Activated T-cell treated with anti-CD3 and anti-CD28 coated beads, Interleukin-2, amount 50 U/mL, for 72 hours (primary cell): ENCODE measurements at regions not wholly inside any gene's neighbourhood (a gene's known extent, or its start where the extent isn't known, plus 50 kb on each side); places are given as distances from the start of the nearest gene placed in this dataset.
A peak's percentile ranks its signal among the peaks of the same experiment; 100 is the strongest.

Source experiments
- ATAC-seq, 2 donors: fragments of 150-1000 bp; cut with Tn5 transposase; replicated peaks in 1 of 2; 2 replicates each; pipeline ENCODE4 v1.10.0; 2021; ENCODE audit warnings: moderate library complexity in 2 of 2, mild to moderate bottlenecking in 1 of 2
- DNase-seq, 2 donors: peaks; one replicate each; pipeline ENCODE4 v3.0.0; 2021 to 2022; ENCODE audit warnings: mixed read lengths in 1 of 2
- H3K27ac Mint-ChIP-seq: one replicate; pipeline ENCODE4 v1.8.0; 2022; ENCODE audit warnings: mild to moderate bottlenecking, moderate library complexity, mixed read lengths
- H3K27me3 Mint-ChIP-seq: one replicate; pipeline ENCODE4 v1.8.0; 2022; ENCODE audit warnings: low read depth, mixed read lengths
- H3K36me3 Mint-ChIP-seq, 2 donors: one replicate each; pipeline ENCODE4 v1.8.0; 2022; ENCODE audit warnings: mixed read lengths in 2 of 2, mild to moderate bottlenecking in 1 of 2; ENCODE audit not compliant: insufficient read depth in 2 of 2
- H3K4me1 Mint-ChIP-seq: one replicate; pipeline ENCODE4 v1.8.0; 2022; ENCODE audit warnings: low read depth, mixed read lengths
- H3K4me3 Mint-ChIP-seq, 2 donors: one replicate each; pipeline ENCODE4 v1.8.0; 2022; ENCODE audit warnings: mild to moderate bottlenecking in 2 of 2, mixed read lengths in 2 of 2, moderate library complexity in 2 of 2
- H3K9me3 Mint-ChIP-seq, 2 donors: one replicate each; pipeline ENCODE4 v1.8.0; 2022; ENCODE audit warnings: mixed read lengths in 2 of 2

GRCh38 chr3:29079358-29079757 is 201.5 kb upstream of the RBMS3 start:
- Mint-ChIP-seq H3K27me3 (no peaks in the 10 kb centered on the region), H3K4me1 (no peaks in the 10 kb centered on the region), H3K36me3 (no peaks in the 10 kb centered on the region), H3K4me3 (no peak overlapping the region), H3K9me3 (peaks cover 2 to 7% of the 10 kb centered on the region in 2 donors), H3K27ac (no peak overlapping the region)
- DNase-seq = no peak
- no peak for ATAC-seq

- Mint-ChIP-seq H3K4me3 (no peak overlapping the region), H3K27me3 (peaks cover 5% of the 10 kb centered on the region), H3K27ac (no peak overlapping the region), H3K36me3 (peaks cover 0 to 4% of the 10 kb centered on the region in 2 donors), H3K9me3 (peaks cover 2 to 12% of the 10 kb centered on the region in 2 donors), H3K4me1 (no peaks in the 10 kb centered on the region)
- no peak for DNase-seq
- no peak for ATAC-seq
These were observed 199.9 kb upstream of the RBMS3 start for GRCh38 chr3:29080967-29081366.

GRCh38 chr3:29083081-29083480 is 197.8 kb upstream of the RBMS3 start:
- no peak for ATAC-seq
- Mint-ChIP-seq H3K27me3 (peaks cover 5% of the 10 kb centered on the region), H3K27ac (no peak overlapping the region), H3K36me3 (peaks cover 0 to 6% of the 10 kb centered on the region in 2 donors), H3K4me1 (no peaks in the 10 kb centered on the region), H3K4me3 (no peak overlapping the region), H3K9me3 (peaks cover 2 to 16% of the 10 kb centered on the region in 2 donors)
- DNase-seq = no peak

GRCh38 chr3:29083676-29084075 is 197.2 kb upstream of the RBMS3 start:
- ATAC-seq (no peak), DNase-seq (no peak)
- no peaks in the 10 kb centered on the region for H3K4me1 Mint-ChIP-seq
- H3K9me3 Mint-ChIP-seq = peaks cover 2 to 16% of the 10 kb centered on the region in 2 donors
- H3K27me3 Mint-ChIP-seq = peaks cover 5% of the 10 kb centered on the region
- no peak overlapping the region for H3K4me3 Mint-ChIP-seq
- no peak overlapping the region for H3K27ac Mint-ChIP-seq
- peaks cover 0 to 6% of the 10 kb centered on the region in 2 donors for H3K36me3 Mint-ChIP-seq

GRCh38 chr3:29088579-29088978 is 192.3 kb upstream of the RBMS3 start:
- peaks cover 4 to 9% of the 10 kb centered on the region in 2 donors for H3K9me3 Mint-ChIP-seq

GRCh38 chr3:29090912-29091597 is 189.8 kb upstream of the RBMS3 start:
- Mint-ChIP-seq H3K4me1 (peaks cover 20% of the 10 kb centered on the region), H3K36me3 (peaks cover 0 to 2% of the 10 kb centered on the region in 2 donors), H3K27ac (no peak overlapping the region), H3K9me3 (peaks cover 3 to 10% of the 10 kb centered on the region in 2 donors), H3K4me3 (no peak overlapping the region), H3K27me3 (no peaks in the 10 kb centered on the region)
- DNase-seq = no peak
- peak; percentile 46 to 47 for ATAC-seq

More at GRCh38 chr3:29088579-29088978, 192.3 kb upstream of the RBMS3 start:
- Mint-ChIP-seq H3K36me3 (peaks cover 0 to 6% of the 10 kb centered on the region in 2 donors), H3K27ac (no peak overlapping the region), H3K4me1 (peaks cover 20% of the 10 kb centered on the region), H3K27me3 (peaks cover 5% of the 10 kb centered on the region), H3K4me3 (no peak overlapping the region)
- ATAC-seq (no peak), DNase-seq (no peak)

GRCh38 chr3:29091599-29092189 is 189.2 kb upstream of the RBMS3 start:
- no peaks in the 10 kb centered on the region for H3K27me3 Mint-ChIP-seq
- H3K36me3 Mint-ChIP-seq = peaks cover 0 to 4% of the 10 kb centered on the region in 2 donors
- peaks cover 5 to 12% of the 10 kb centered on the region in 2 donors for H3K9me3 Mint-ChIP-seq
- ATAC-seq = no peak
- H3K4me1 Mint-ChIP-seq = peaks cover 20% of the 10 kb centered on the region
- DNase-seq = no peak
- H3K27ac Mint-ChIP-seq = no peak overlapping the region
- H3K4me3 Mint-ChIP-seq = no peak overlapping the region

GRCh38 chr3:29092348-29092747 is 188.5 kb upstream of the RBMS3 start:
- no peaks in the 10 kb centered on the region for H3K27me3 Mint-ChIP-seq
- H3K36me3 Mint-ChIP-seq = peaks cover 0 to 2% of the 10 kb centered on the region in 2 donors
- H3K27ac Mint-ChIP-seq = no peak overlapping the region
- H3K4me3 Mint-ChIP-seq = no peak overlapping the region
- peaks cover 20% of the 10 kb centered on the region for H3K4me1 Mint-ChIP-seq
- ATAC-seq (no peak), DNase-seq (no peak)
- H3K9me3 Mint-ChIP-seq = peaks cover 4 to 14% of the 10 kb centered on the region in 2 donors

GRCh38 chr3:29099296-29099695 is 181.6 kb upstream of the RBMS3 start:
- ATAC-seq (no peak), DNase-seq (no peak)
- Mint-ChIP-seq H3K4me1 (no peaks in the 10 kb centered on the region), H3K27me3 (no peaks in the 10 kb centered on the region), H3K4me3 (no peak overlapping the region), H3K36me3 (peaks cover 0 to 5% of the 10 kb centered on the region in 2 donors), H3K9me3 (peaks cover 6 to 15% of the 10 kb centered on the region in 2 donors), H3K27ac (no peak overlapping the region)

- DNase-seq (no peak), ATAC-seq (no peak)
- Mint-ChIP-seq H3K27ac (no peak overlapping the region), H3K27me3 (no peaks in the 10 kb centered on the region), H3K36me3 (peaks cover 0 to 5% of the 10 kb centered on the region in 2 donors), H3K4me1 (no peaks in the 10 kb centered on the region), H3K9me3 (peaks cover 6 to 12% of the 10 kb centered on the region in 2 donors), H3K4me3 (no peak overlapping the region)
These were observed 181.1 kb upstream of the RBMS3 start for GRCh38 chr3:29099775-29100174.

GRCh38 chr3:29100292-29100691 is 180.6 kb upstream of the RBMS3 start:
- H3K4me1 Mint-ChIP-seq = no peaks in the 10 kb centered on the region

GRCh38 chr3:29128001-29128400 is 152.9 kb upstream of the RBMS3 start:
- H3K4me1 Mint-ChIP-seq = peaks cover 5% of the 10 kb centered on the region
- H3K36me3 Mint-ChIP-seq = no peaks in the 10 kb centered on the region
- ATAC-seq (no peak), DNase-seq (no peak)
- no peak overlapping the region for H3K27ac Mint-ChIP-seq
- H3K9me3 Mint-ChIP-seq = peaks cover 0 to 6% of the 10 kb centered on the region in 2 donors
- H3K4me3 Mint-ChIP-seq = no peak overlapping the region
- no peaks in the 10 kb centered on the region for H3K27me3 Mint-ChIP-seq

More at GRCh38 chr3:29100292-29100691, 180.6 kb upstream of the RBMS3 start:
- Mint-ChIP-seq H3K27ac (no peak overlapping the region), H3K27me3 (no peaks in the 10 kb centered on the region), H3K9me3 (peaks cover 6 to 12% of the 10 kb centered on the region in 2 donors), H3K4me3 (no peak overlapping the region), H3K36me3 (peaks cover 0 to 5% of the 10 kb centered on the region in 2 donors)
- DNase-seq (no peak), ATAC-seq (no peak)

GRCh38 chr3:29137601-29138000 is 143.3 kb upstream of the RBMS3 start:
- H3K27me3 Mint-ChIP-seq = no peaks in the 10 kb centered on the region
- H3K4me1 Mint-ChIP-seq = peaks cover 13% of the 10 kb centered on the region
- H3K27ac Mint-ChIP-seq = no peak overlapping the region
- DNase-seq (peak; percentile 18 to 38), ATAC-seq (peak; percentile 80 to 87)
- no peak overlapping the region for H3K4me3 Mint-ChIP-seq
- H3K36me3 Mint-ChIP-seq = no peaks in the 10 kb centered on the region
- no peaks in the 10 kb centered on the region for H3K9me3 Mint-ChIP-seq
